ENCODE measurements at regions not wholly inside any gene's neighbourhood (a gene's known extent, or its start where the extent isn't known, plus 50 kb on each side); places are given as distances from the start of the nearest gene placed in this dataset.

DNA sequence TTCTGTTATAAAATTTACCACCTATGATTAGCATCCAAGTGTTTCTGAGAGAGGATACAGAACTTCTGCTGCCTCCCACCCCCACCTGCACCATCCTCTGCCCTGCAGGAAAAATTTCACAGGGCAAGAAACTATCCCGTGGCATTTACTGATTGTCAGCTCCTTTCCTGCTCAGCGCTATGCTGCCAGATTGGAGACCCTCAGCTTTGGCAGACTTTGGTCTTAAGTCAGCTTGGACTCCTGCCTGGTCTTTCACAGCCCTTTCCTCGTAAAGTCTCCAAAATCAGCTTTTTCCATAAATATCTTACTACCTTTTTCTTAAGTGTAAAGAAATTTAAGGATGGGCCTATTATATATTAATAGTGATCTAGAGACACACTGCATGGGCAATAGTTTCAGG lies 239.9 kb upstream of the ADAMTS9 start:
- DNase-seq (ENCODE audit: low read depth) (no peak), FAIRE-seq (no peak)
- no peaks in the 10 kb centered on the region for H3K27me3 ChIP-seq (ENCODE audit: control insufficient read depth, insufficient read depth, low read length)
- TF ChIP-seq, protein P1, sequence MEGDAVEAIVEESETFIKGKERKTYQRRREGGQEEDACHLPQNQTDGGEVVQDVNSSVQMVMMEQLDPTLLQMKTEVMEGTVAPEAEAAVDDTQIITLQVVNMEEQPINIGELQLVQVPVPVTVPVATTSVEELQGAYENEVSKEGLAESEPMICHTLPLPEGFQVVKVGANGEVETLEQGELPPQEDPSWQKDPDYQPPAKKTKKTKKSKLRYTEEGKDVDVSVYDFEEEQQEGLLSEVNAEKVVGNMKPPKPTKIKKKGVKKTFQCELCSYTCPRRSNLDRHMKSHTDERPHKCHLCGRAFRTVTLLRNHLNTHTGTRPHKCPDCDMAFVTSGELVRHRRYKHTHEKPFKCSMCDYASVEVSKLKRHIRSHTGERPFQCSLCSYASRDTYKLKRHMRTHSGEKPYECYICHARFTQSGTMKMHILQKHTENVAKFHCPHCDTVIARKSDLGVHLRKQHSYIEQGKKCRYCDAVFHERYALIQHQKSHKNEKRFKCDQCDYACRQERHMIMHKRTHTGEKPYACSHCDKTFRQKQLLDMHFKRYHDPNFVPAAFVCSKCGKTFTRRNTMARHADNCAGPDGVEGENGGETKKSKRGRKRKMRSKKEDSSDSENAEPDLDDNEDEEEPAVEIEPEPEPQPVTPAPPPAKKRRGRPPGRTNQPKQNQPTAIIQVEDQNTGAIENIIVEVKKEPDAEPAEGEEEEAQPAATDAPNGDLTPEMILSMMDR (IDR thresholded peaks at IDR 0.05; ENCODE audit: insufficient read depth, low read length, severe bottlenecking) = no peak
- no peaks in the 10 kb centered on the region for H3K36me3 ChIP-seq (ENCODE audit: control insufficient read depth, insufficient read depth, low read length)
- no peak overlapping the region for H3K4me3 ChIP-seq (ENCODE audit: low read depth, low read length)

DNA sequence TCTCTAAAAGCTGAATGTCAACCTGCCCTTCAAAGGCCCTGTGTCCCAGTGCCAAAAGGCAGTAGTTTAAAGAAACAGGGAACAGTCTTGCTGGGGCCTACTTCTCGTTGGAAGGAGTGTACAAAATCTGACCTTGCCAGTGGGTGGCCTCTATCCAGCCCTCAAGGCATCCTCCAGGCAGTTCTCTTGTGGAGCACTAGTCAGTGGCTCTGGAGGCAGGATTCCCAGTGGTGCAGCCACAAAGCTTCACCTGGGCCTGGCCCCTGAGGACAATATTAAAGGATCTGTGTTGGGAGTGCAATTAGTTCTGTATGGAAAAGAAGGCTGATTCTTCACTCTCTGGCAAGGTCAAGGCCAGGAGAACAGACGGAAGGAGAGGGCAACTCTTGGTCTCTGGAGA lies 237.8 kb upstream of the ADAMTS9 start:
- FAIRE-seq = no peak
- TF ChIP-seq, protein P1 (IDR thresholded peaks at IDR 0.05; ENCODE audit: insufficient read depth, low read length, severe bottlenecking) = no peak

DNA sequence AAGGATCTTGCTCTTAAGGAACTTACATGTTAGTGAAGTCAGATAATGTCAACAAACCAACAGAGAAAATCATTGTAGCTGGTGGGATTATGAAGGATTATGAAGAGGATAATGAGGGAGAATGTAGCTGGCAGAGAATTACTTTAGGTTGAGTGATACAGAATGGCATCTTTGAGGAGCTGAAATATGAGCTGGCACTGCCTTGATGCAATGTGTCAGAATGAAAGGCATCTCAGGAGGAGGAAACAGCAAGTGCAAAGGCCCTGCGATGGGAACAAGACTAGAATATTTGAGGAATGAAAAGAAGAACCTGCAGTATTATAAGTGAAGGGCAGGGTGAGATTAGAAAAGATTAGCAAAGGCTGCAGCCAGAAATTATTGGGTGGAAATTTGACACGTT lies 237.2 kb upstream of the ADAMTS9 start:
- H3K27me3 ChIP-seq (ENCODE audit: control insufficient read depth, insufficient read depth, low read length) = no peaks in the 10 kb centered on the region
- H3K36me3 ChIP-seq (ENCODE audit: control insufficient read depth, insufficient read depth, low read length) = no peaks in the 10 kb centered on the region
- no peak overlapping the region for H3K4me3 ChIP-seq (ENCODE audit: low read depth, low read length)
- TF ChIP-seq, protein P1 (IDR thresholded peaks at IDR 0.05; ENCODE audit: insufficient read depth, low read length, severe bottlenecking) = no peak
- DNase-seq (ENCODE audit: low read depth) = no peak
- FAIRE-seq = no peak

More for the DNA sequence above, 237.8 kb upstream of the ADAMTS9 start:
- Histone ChIP-seq H3K36me3 (ENCODE audit: control insufficient read depth, insufficient read depth, low read length) (no peaks in the 10 kb centered on the region), H3K4me3 (ENCODE audit: low read depth, low read length) (no peak overlapping the region), H3K27me3 (ENCODE audit: control insufficient read depth, insufficient read depth, low read length) (no peaks in the 10 kb centered on the region)
- DNase-seq (ENCODE audit: low read depth) = no peak

DNA sequence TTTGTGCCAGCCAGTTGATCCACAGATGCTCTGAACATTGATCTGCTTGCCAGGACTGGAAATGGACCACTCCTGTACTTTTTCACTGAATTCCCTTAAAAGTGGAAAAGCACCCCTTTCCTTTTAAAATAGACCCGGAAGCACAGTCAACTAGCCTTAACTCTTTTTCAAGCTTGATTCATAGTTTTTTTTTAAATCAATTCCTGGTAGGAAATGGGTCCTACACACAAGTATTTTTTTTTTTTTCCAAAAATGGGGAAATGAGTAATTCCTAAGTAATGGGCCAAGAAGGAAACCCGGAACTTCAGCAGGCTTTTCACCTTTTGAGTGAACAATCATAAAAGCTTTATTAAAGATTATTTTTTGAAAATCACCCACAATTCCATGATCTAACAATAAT lies 234.4 kb upstream of the ADAMTS9 start:
- Histone ChIP-seq H3K36me3 (ENCODE audit: control insufficient read depth, insufficient read depth, low read length) (no peaks in the 10 kb centered on the region), H3K27me3 (ENCODE audit: control insufficient read depth, insufficient read depth, low read length) (no peaks in the 10 kb centered on the region), H3K4me3 (ENCODE audit: low read depth, low read length) (no peak overlapping the region)
- FAIRE-seq (no peak), DNase-seq (ENCODE audit: low read depth) (no peak)
- TF ChIP-seq, protein P1 (IDR thresholded peaks at IDR 0.05; ENCODE audit: insufficient read depth, low read length, severe bottlenecking) = no peak

DNA sequence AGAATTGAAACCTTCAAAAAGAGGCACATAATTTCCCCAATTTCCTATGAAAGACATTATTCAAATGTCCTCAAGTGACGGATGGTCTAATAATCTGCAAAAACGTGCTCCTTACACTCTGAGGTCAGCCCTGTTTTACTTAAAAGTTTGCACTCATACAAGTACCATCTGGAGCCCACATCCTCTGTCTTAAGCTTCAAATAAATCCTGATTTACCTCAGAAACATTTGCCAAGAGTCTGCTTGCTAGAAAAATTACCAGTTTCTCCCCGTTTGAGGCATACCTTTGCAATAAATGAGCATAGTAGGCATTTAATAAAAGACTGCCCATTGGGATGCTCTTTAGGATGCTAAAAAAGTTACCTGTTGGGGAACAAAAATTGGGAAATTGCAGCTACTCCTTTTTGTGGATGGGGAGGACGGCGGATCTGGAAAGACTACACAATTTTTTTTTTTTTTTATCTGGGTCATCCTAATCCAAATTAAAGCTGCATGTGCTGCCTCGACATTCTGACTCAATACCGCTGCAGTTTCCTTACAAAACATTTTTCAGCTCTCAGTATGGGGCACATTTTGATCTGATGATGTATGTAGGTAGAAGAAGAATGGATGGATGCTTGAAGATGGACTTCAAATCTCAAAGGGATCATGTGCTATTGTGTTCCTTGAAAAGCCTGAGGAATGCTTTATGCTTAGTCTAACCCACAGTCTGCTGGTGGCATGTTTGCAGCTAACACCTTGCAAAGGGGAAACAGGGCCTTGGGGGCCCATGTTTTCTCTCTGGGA lies 233.7 kb upstream of the ADAMTS9 start:
- H3K27me3 ChIP-seq (ENCODE audit: control insufficient read depth, insufficient read depth, low read length) = no peaks in the 10 kb centered on the region
- H3K36me3 ChIP-seq (ENCODE audit: control insufficient read depth, insufficient read depth, low read length) = no peaks in the 10 kb centered on the region
- TF ChIP-seq, protein P1 (IDR thresholded peaks at IDR 0.05; ENCODE audit: insufficient read depth, low read length, severe bottlenecking) = no peak
- DNase-seq (ENCODE audit: low read depth) (no peak), FAIRE-seq (no peak)
- no peak overlapping the region for H3K4me3 ChIP-seq (ENCODE audit: low read depth, low read length)

DNA sequence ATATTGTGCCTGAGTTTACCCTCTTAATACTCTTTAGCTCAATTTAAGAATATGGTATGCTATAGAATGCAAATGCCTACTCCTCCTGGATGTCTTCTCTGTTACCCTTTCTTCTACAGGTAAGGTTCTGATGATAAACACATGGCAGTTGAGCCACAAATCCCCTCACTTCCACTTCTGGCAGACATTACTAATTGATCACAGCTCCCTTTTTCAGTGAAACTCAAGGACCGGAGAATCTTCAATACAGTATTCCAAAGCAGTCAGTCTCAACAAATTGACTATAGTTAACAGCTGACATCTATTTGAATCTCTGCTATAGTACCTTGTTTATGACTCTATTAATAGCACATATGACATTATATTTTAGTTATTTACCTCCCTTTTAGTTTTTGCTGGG lies 232.1 kb upstream of the ADAMTS9 start:
- TF ChIP-seq, protein P1 (IDR thresholded peaks at IDR 0.05; ENCODE audit: insufficient read depth, low read length, severe bottlenecking) = no peak
- DNase-seq (ENCODE audit: low read depth) (no peak), FAIRE-seq (no peak)
- Histone ChIP-seq H3K36me3 (ENCODE audit: control insufficient read depth, insufficient read depth, low read length) (no peaks in the 10 kb centered on the region), H3K4me3 (ENCODE audit: low read depth, low read length) (no peak overlapping the region), H3K27me3 (ENCODE audit: control insufficient read depth, insufficient read depth, low read length) (no peaks in the 10 kb centered on the region)

Data from bronchial epithelial cell (primary cell).